ENCODE measurements at regions not wholly inside any gene's neighbourhood (a gene's known extent, or its start where the extent isn't known, plus 50 kb on each side); places are given as distances from the start of the nearest gene placed in this dataset.

DNA sequence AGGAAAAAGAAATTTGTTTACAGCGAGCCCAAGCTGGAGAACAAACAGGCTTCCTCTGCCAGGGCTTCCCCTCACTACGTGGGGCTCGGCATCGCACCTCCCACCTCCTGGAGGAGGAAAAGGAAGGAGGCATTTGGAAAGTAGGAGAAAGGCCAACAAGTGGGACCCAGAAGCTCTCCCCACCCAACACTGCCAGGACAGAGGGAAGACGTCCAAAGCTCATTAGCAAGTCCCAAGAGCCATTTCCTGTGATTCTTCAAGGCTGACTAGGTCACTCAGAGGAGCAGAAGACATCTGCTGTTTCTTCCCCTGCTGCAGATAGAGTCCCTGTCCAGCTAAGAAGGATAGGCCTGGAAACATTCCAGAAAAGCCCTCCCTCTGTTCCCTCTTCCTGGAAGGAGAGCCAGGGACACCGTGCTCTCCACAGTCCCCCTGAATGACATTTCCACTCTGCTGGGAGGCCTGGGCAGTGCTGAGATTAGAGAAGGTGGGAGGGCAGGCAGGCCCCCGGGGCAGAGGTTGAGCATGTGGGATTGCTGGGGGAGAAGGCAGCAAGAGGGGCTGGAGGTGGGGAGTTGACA, 57.0 kb upstream of the NEURL1B start:
- no peaks in the 10 kb centered on the region for H3K36me3 ChIP-seq (ENCODE audit: control insufficient read depth, insufficient read depth, low read length)
- no peak overlapping the region for H3K4me3 ChIP-seq (ENCODE audit: low read depth, low read length)
- TF ChIP-seq, protein P1, sequence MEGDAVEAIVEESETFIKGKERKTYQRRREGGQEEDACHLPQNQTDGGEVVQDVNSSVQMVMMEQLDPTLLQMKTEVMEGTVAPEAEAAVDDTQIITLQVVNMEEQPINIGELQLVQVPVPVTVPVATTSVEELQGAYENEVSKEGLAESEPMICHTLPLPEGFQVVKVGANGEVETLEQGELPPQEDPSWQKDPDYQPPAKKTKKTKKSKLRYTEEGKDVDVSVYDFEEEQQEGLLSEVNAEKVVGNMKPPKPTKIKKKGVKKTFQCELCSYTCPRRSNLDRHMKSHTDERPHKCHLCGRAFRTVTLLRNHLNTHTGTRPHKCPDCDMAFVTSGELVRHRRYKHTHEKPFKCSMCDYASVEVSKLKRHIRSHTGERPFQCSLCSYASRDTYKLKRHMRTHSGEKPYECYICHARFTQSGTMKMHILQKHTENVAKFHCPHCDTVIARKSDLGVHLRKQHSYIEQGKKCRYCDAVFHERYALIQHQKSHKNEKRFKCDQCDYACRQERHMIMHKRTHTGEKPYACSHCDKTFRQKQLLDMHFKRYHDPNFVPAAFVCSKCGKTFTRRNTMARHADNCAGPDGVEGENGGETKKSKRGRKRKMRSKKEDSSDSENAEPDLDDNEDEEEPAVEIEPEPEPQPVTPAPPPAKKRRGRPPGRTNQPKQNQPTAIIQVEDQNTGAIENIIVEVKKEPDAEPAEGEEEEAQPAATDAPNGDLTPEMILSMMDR (IDR thresholded peaks at IDR 0.05; ENCODE audit: insufficient read depth, low read depth, low read length) = no peak
- ChIA-PET POLR2A (no interaction called here), CTCF (interaction anchor here (1.7 kb wide), 1 partner anchor 15 kb away, joined by 4 read pairs; no protein-coding TSS in a partner anchor)
- H3K27me3 ChIP-seq (ENCODE audit: control insufficient read depth, insufficient read depth, low read length) = peaks cover 25% of the 10 kb centered on the region
- no peak for DNase-seq (ENCODE audit: low read depth)

DNA sequence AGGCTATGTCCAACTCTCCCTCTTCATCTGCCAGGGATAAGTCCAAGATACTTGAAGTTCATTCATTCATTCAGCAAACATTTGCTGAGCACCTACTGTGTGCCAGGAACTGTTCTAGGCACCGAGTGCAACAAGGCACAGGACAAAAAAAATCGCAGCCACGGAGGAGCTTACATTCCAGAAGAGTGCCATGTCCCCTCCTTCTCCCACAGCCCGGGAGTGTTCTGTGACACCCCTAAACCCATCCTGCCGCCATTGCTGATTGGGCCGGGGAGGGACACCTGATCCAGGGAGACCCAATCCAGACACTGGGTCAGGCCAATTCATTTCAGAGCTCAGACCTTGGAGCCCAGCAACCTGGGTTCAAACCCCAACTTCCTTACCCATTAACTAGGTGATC, 58.1 kb upstream of the NEURL1B start:
- H3K36me3 ChIP-seq (ENCODE audit: control insufficient read depth, insufficient read depth, low read length) = no peaks in the 10 kb centered on the region
- H3K27me3 ChIP-seq (ENCODE audit: control insufficient read depth, insufficient read depth, low read length) = peaks cover 20% of the 10 kb centered on the region
- ChIA-PET CTCF (interaction anchor here (1.7 kb wide), 1 partner anchor 14 kb away, joined by 4 read pairs; no protein-coding TSS in a partner anchor), POLR2A (no interaction called here)
- TF ChIP-seq, protein P1 (IDR thresholded peaks at IDR 0.05; ENCODE audit: insufficient read depth, low read depth, low read length) = no peak
- DNase-seq (ENCODE audit: low read depth) = no peak
- H3K4me3 ChIP-seq (ENCODE audit: low read depth, low read length) = no peak overlapping the region

DNA sequence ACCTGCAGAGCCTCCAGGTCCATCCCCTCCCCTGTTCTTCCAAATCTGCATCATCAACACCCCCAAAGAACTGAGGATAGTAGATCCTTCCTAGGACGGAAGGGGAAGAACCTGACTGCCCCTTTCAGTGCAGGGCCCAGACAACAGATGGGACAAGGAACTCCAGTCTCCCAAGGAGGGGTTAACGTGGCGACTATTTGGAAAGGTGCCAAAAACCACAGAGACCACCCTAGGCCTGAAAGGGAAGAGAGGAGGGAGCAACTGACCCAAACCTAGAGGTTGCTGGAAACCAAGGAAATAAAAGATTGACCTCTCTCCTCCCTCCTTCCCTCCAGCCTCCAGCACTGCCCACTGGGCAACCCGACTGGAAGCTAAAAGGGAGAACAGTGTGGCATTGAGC, 59.7 kb upstream of the NEURL1B start:
- Histone ChIP-seq H3K27me3 (ENCODE audit: control insufficient read depth, insufficient read depth, low read length) (peaks cover 17% of the 10 kb centered on the region), H3K4me3 (ENCODE audit: low read depth, low read length) (no peak overlapping the region), H3K36me3 (ENCODE audit: control insufficient read depth, insufficient read depth, low read length) (no peaks in the 10 kb centered on the region)
- no peak for DNase-seq (ENCODE audit: low read depth)
- ChIA-PET POLR2A (no interaction called here), CTCF (interaction anchor here (1.0 kb wide), 1 partner anchor 17 kb away, joined by 3 read pairs; no protein-coding TSS in a partner anchor)
- TF ChIP-seq, protein P1 (IDR thresholded peaks at IDR 0.05; ENCODE audit: insufficient read depth, low read depth, low read length) = no peak

- POLR2A ChIA-PET = no interaction called here
- CTCF ChIA-PET = no interaction called here
- Histone ChIP-seq H3K27me3 (ENCODE audit: control insufficient read depth, insufficient read depth, low read length) (peaks cover 11% of the 10 kb centered on the region), H3K4me3 (ENCODE audit: low read depth, low read length) (no peak overlapping the region), H3K36me3 (ENCODE audit: control insufficient read depth, insufficient read depth, low read length) (no peaks in the 10 kb centered on the region)
- TF ChIP-seq, protein P1 (IDR thresholded peaks at IDR 0.05; ENCODE audit: insufficient read depth, low read depth, low read length) = no peak
- no peak for DNase-seq (ENCODE audit: low read depth)
Observed at GRCh38 chr5:172579403-172579990, 61.6 kb upstream of the NEURL1B start.

DNA sequence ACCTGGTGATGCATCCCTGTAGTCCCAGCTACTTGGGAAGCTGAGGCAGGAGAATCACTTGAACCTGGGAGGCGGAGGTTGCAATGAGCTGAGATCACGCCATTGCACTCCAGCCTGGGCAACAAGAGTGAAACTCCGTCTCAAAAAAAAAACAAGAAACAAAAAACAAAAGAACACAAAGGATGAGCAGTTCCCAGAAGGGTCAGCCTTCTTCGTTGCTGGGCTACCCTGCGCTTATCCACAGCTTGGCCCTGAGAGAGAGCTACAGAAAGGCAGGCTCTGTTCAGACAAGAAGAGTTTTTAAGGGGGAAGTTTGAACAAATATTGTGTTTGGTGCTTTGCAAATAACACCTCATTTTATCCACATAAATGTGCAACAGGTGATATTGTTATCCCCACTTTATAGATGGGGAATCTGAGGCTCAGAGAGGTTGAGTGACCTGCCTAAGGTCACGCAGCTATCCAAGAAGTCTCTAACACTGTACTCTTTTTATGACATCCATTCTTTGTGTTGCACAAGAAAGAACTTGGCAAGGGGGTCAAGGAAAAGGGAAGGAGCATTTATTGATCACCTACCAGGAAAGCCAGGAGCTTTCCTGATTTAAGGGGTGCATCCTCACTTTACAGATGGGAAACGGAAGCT, 63.7 kb upstream of the NEURL1B start:
- CTCF ChIA-PET = no interaction called here

More for the DNA sequence above, 63.7 kb upstream of the NEURL1B start:
- TF ChIP-seq, protein P1 (IDR thresholded peaks at IDR 0.05; ENCODE audit: insufficient read depth, low read depth, low read length) = no peak
- no peak for DNase-seq (ENCODE audit: low read depth)
- peaks cover 4% of the 10 kb centered on the region for H3K27me3 ChIP-seq (ENCODE audit: control insufficient read depth, insufficient read depth, low read length)
- POLR2A ChIA-PET = no interaction called here
- no peaks in the 10 kb centered on the region for H3K36me3 ChIP-seq (ENCODE audit: control insufficient read depth, insufficient read depth, low read length)
- no peak overlapping the region for H3K4me3 ChIP-seq (ENCODE audit: low read depth, low read length)

Data from BJ (cell line).